Hematopoietic multipotent progenitor cell treated with erythropoietin and hydrocortisone succinate and interleukin-3 and kit ligand, for 4 days (in vitro differentiated cells): ENCODE measurements at regions not wholly inside any gene's neighbourhood (a gene's known extent, or its start where the extent isn't known, plus 50 kb on each side); places are given as distances from the start of the nearest gene placed in this dataset.
A peak's percentile ranks its signal among the peaks of the same experiment; 100 is the strongest.

Experiments used
- DNase-seq: peaks from one replicate; pipeline ENCODE4 v3.0.0-alpha.2; 2015

DNA sequence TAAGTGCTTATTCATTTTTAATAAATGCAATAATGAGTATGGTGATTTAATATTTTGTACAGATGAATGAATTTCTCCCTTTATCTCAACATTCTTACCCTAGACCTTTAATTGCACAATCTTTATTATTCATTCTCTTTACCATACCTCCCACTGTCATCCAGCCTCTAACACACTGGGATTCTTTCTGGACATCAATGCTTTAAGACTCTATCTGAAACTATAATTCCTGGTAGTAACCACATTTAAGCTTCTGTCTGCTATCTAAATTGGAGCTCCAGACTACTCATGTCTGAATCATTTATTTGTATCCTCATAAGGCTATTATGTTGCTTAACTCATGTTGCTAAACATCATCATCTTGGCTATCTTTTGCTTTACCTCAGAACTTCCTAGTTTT is 270.2 kb downstream of the ALG10B start:
- peak; percentile 2 for DNase-seq

DNA sequence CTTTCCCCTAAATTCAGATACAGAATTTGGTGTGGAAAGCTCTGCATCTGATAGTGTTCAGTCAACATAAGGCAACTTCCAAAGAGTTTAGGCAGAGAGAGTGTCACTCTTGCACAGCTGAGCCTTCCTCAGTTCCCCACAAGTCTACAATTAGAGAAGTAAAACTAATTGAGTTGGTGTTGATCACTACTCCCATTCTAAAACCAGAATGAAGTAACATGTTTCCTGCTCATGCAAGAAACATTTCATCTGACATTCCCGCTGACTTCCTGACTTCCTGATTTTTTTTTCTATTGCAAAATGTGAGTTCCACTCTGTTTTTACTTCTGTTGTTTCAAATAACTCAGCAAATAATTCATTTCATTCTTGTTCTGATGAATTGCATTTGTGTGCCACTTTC is 271.0 kb downstream of the ALG10B start:
- DNase-seq, result no peak

DNA sequence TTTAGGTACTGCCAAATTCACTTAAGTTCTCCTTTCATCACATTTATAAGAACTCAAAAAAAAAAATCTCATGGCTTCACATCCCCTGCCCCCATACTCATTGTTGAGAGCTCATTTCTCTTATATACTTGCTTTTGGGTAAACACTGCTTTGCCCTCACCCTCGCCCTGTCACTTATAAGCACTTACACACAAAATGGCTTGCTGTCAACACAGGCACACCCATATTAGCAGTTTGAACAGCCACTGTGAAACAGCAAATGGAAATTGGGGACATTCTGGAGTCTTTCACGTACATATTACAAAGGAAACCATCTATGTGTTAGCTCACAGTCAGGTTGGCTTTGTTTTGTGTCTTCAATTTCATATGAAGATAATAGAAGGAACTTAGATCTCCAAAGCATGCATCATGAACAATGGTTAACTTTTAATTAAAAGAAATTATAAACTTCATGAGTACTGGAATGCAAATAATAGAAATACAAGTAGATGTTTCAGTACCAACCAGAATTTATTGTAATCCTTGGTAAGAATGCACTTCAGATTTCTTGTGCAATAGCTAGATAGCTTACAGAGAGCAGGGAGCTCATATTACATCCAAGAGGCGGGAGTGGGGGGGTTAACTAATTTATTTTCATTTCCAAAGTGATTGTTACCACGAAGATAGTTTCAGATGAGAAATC is 272.2 kb downstream of the ALG10B start:
- DNase-seq, result no peak

DNA sequence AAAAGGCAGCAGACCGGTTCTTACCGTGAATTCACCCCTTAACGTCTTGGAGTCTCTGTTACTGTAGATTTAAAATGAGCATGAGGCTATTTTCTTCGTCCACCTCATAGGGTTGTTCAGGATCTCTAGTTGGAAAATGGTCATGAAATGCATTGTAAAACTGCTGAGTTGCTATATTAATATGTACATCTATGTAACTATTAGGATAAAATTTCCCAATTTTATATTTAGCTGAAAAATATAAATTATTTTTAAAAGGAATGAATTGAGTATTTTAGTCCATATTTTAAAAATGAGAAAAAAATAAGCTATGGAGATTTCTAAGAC is 272.7 kb downstream of the ALG10B start:
- DNase-seq, result no peak

DNA sequence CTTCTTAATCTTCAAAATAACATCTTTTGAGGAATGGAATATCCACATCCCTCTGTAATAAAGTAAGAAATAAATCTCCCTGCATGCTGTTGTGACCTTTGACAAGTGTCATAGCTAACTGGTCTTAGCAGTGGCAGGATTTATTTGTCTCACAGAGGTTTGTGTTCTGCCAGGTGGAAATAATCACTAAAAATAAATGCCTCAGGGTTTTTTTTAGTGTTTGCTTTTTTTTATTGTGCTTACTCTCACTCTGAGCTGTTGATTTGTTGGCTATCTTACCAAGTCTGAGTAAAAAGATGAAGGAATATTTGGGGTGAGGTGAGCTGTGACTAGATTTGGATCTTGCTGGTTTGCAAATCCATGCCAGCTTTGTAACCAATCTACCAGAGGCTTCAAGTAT is 285.4 kb downstream of the ALG10B start:
- DNase-seq, result no peak
